ENCODE measurements at regions not wholly inside any gene's neighbourhood (a gene's known extent, or its start where the extent isn't known, plus 50 kb on each side); places are given as distances from the start of the nearest gene placed in this dataset.
A peak's percentile ranks its signal among the peaks of the same experiment; 100 is the strongest.

- DNase-seq (ENCODE audit: low read depth, low spot score), result no peak
Observed at GRCh38 chr9:135239100-135239768, 151.8 kb downstream of the OLFM1 start.

GRCh38 chr9:135239769-135240141 lies 152.3 kb downstream of the OLFM1 start:
- DNase-seq (ENCODE audit: low read depth, low spot score), result no peak

GRCh38 chr9:135240222-135240621 lies 152.8 kb downstream of the OLFM1 start:
- no peak for DNase-seq (ENCODE audit: low read depth, low spot score)

- no peak for DNase-seq (ENCODE audit: low read depth, low spot score)
Observed at GRCh38 chr9:135240871-135241311, 153.4 kb downstream of the OLFM1 start.

GRCh38 chr9:135241381-135242048 lies 154.0 kb downstream of the OLFM1 start:
- DNase-seq (ENCODE audit: low read depth, low spot score), result peak; percentile 52

GRCh38 chr9:135242049-135242396 lies 154.6 kb downstream of the OLFM1 start:
- no peak for DNase-seq (ENCODE audit: low read depth, low spot score)

DNA sequence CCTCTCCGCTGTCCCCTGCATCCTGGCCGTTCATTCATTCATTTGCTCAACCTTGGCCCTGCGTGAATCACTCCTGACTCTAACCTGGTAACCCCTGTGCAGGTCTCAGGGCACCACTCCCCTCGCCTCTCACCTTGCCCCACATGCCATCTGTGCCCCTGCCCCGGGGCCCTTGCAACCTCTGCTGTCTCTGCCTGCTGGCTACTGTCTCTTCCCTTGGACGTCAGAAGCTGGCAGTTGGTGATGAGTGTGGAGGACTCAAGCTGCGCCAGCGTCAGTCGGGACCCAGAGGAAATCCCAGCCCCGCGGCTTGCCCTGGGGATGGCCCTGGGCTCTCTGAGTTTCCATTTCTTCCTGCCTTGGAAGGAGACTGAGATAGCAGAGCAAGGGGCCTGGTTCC lies 154.9 kb downstream of the OLFM1 start:
- DNase-seq (ENCODE audit: low read depth, low spot score), result no peak

DNA sequence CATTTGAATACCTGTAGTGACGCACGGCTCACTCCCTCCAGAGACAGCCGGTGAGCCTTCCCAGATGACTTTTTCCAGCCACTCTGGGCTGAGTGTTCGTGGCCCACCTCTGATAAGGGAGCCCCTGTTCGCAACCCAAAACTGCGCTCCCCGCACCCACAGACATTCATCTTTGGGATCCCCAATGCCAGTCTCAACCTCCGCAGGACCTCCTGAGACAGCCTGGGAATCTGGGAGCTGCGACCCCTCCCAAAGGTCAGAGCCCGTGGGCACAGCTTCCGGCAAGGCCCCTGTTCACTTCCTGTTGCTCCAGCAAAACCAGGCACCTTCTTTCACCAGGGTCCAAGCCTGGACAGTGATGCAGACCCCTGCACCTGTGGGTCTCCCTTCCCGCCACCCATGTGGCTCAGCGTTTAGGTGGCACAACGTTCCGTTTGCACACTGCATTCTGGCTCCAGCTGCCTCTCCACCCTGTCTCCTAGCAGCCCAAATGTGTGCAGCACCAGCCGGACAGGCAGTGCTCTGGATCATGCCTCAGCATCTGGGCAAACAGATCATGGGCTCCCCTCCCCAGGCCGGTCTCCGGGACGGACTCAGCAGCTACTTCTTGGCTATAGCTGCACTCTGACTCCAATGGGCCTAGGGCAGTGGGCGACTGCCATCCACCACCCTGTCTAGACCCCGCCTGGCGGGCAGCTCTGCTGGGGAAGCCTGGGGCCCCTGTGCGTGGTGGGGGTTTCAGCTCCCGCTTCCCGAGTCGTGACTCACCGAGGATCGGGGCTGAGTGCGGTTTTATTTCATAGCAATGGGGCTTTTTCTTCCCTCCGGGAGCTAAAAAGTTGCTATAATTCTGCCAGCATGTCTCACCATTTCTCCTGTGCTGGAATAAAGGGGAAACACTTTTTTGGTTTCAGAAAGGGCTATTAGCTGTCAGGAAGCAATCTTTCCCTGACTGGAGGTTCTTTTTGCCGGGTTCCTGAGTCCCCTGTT lies 156.0 kb downstream of the OLFM1 start:
- DNase-seq (ENCODE audit: low read depth, low spot score), result no peak

- no peak for DNase-seq (ENCODE audit: low read depth, low spot score)
Observed at GRCh38 chr9:135244271-135245221, 157.1 kb downstream of the OLFM1 start.

DNA sequence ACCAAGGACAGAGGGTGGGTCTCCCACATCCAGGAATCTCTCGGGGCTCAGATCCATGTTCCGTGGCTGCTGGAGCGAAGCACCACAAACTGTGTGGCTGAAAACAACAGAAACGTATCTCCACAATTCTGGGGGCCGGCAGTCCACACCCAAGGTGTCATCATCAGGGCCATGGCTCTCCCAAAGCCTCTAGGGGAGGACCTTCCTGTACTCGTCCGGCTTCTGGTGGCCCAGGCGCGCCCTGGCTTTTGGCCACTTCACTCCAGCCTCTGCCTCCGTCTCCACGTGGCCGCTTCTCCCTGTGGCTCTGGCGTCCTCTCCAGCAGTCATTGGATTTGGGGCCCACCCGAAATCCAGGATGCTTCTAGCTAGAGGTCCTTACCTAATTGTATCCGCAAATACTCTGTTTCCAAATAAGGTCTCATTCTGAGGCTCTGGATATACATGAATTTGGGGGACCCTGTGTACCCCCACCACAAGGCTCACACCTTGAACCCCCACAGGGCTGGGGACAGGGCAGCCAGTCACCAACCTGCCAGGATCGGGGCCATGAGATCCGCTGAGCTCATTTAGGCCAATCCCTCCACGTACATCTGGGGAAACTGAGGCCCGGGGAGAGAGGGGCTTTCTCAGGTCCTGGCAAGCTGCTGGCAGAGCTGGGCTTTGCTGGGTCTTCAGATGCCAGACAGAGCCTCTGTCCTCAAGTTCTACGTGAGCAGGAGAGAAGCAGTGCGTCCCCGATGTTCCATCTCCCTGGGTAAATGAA lies 158.2 kb downstream of the OLFM1 start:
- DNase-seq (ENCODE audit: low read depth, low spot score), result no peak

GRCh38 chr9:135246248-135247205 lies 159.1 kb downstream of the OLFM1 start:
- DNase-seq (ENCODE audit: low read depth, low spot score), result no peak

GRCh38 chr9:135247227-135247930 lies 159.9 kb downstream of the OLFM1 start:
- DNase-seq (ENCODE audit: low read depth, low spot score), result no peak

DNA sequence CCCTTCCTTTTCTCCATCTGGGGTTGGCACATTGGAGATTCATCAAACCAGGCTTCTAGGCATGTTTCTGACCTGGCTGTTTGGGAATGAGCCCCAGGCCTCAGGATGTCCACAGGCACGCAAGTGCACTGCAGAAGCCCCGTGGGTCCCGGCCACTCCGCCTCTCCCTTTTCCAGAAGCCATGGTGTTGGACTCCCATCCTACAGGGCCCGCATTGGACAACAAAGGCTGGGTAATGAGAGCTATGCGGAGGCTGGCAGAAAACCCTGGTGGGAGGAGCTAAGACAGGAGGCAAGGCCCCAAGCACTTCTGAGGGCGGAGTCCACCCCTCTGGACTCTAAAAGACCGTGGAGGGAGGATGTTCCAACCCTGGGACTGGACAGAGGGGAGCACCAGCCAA lies 160.6 kb downstream of the OLFM1 start:
- peak; percentile 47 for DNase-seq (ENCODE audit: low read depth, low spot score)

- no peak for DNase-seq (ENCODE audit: low read depth, low spot score)
Observed at GRCh38 chr9:135248721-135249120, 161.3 kb downstream of the OLFM1 start.

GRCh38 chr9:135249191-135249590 lies 161.7 kb downstream of the OLFM1 start:
- DNase-seq (ENCODE audit: low read depth, low spot score), result no peak

GRCh38 chr9:135249711-135250110 lies 162.2 kb downstream of the OLFM1 start:
- DNase-seq (ENCODE audit: low read depth, low spot score), result no peak

- no peak for DNase-seq (ENCODE audit: low read depth, low spot score)
Observed at GRCh38 chr9:135251331-135251761, 163.9 kb downstream of the OLFM1 start.

DNA sequence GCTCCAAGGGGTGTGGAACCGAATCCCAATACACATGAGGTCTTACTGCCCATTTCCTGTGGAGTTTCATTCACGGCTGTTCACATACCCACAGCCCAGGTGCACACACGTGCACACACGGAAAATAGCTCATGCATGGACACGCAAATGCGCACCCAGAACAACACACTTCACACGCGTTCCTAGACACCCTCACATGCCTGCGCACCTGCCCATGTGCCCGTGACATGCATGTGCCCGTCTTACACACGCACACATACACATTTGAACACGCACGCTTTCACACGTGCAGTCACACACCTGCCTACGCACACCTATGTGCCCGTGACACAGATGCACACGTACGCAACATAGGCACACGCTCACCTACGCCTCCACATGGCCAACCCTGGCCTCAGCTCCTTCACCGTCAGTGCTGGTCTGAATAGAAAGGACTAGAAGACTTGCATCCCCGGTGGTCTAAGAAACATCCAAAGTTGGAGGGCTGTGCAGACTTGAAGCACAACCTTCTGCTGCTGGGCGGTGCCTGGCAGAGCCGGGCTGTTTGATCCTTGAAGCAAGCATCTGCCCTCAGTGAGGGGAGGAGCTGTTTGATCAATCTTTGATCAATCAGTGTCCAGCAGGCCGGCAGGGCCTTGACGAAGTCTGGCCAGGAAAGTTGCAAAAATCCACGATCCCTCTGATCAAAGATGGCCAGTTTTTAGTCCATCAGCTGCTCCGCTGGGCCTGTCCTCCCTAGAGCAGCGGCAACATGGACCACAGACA lies 164.7 kb downstream of the OLFM1 start:
- no peak for DNase-seq (ENCODE audit: low read depth, low spot score)
